GM23338 (cell line): ENCODE measurements at regions not wholly inside any gene's neighbourhood (a gene's known extent, or its start where the extent isn't known, plus 50 kb on each side); places are given as distances from the start of the nearest gene placed in this dataset.

Experiments used
- ATAC-seq: fragments of 200-7000 bp; cut with Tn5 transposase; 3 replicates; pipeline ENCODE4 v1.9.1; 2020
- DNase-seq: peaks from one replicate; pipeline ENCODE4 v3.0.0-alpha.2; 2015; ENCODE audit warnings: low spot score
- H2AFZ ChIP-seq: fragments of 200-600 bp; sonication (generic); 2 replicates; pipeline ENCODE4 v1.8.0; 2016; ENCODE audit warnings: antibody characterized with exemption, mild to moderate bottlenecking, moderate library complexity
- H3F3A ChIP-seq: fragments of 200-600 bp; sonication (generic); replicated peaks from 2 replicates; pipeline ENCODE4 v1.8.0; 2017; ENCODE audit warnings: antibody characterized with exemption, mixed run types, low read depth
- H3K27ac ChIP-seq: fragments of 200-600 bp; sonication (generic); 2 replicates; pipeline ENCODE4 v1.6.1; 2016; ENCODE audit warnings: low read depth
- H3K27me3 ChIP-seq: fragments of 200-600 bp; sonication (generic); 2 replicates; pipeline ENCODE4 v1.8.0; 2016; ENCODE audit warnings: mild to moderate bottlenecking, mixed run types, moderate library complexity; ENCODE audit not compliant: insufficient read depth
- H3K36me3 ChIP-seq: fragments of 200-600 bp; sonication (generic); 2 replicates; pipeline ENCODE4 v1.8.0; 2016; ENCODE audit warnings: mild to moderate bottlenecking; ENCODE audit not compliant: insufficient read depth
- H3K4me1 ChIP-seq: fragments of 200-600 bp; sonication (generic); 2 replicates; pipeline ENCODE4 v1.8.0; 2016; ENCODE audit warnings: mild to moderate bottlenecking, moderate library complexity; ENCODE audit not compliant: insufficient read depth
- H3K4me2 ChIP-seq: fragments of 200-600 bp; sonication (generic); 2 replicates; pipeline ENCODE4 v1.7.1; 2017; ENCODE audit warnings: mixed run types
- H3K4me3 ChIP-seq: fragments of 200-600 bp; sonication (generic); 2 replicates; pipeline ENCODE4 v1.6.1; 2016; ENCODE audit warnings: mixed run types
- H3K79me2 ChIP-seq: fragments of 200-600 bp; sonication (generic); replicated peaks from 2 replicates; pipeline ENCODE4 v1.8.0; 2017; ENCODE audit warnings: mild to moderate bottlenecking; ENCODE audit not compliant: insufficient read depth
- H3K9me2 ChIP-seq: fragments of 200-600 bp; sonication (generic); 2 replicates; pipeline ENCODE4 v1.8.0; 2017; ENCODE audit not compliant: insufficient read depth
- H4K20me1 ChIP-seq: fragments of 200-600 bp; sonication (generic); replicated peaks from 2 replicates; pipeline ENCODE4 v1.8.0; 2017; ENCODE audit warnings: mild to moderate bottlenecking; ENCODE audit not compliant: insufficient read depth
- H3K27ac Mint-ChIP-seq: 2 replicates; pipeline ENCODE4 v1.8.0; 2020; ENCODE audit warnings: inconsistent platforms, mild to moderate bottlenecking, moderate library complexity, mixed read lengths
- H3K27me3 Mint-ChIP-seq: 3 replicates; pipeline ENCODE4 v1.8.0; 2022; ENCODE audit warnings: low read depth, mild to moderate bottlenecking, moderate library complexity, mixed read lengths, inconsistent platforms; ENCODE audit not compliant: insufficient read depth, poor library complexity
- H3K36me3 Mint-ChIP-seq: 3 replicates; pipeline ENCODE4 v1.8.0; 2021; ENCODE audit warnings: low read depth, mild to moderate bottlenecking, inconsistent platforms, moderate library complexity, mixed read lengths
- H3K4me1 Mint-ChIP-seq: 3 replicates; pipeline ENCODE4 v1.8.0; 2020; ENCODE audit warnings: mild to moderate bottlenecking, inconsistent platforms, mixed read lengths
- H3K4me3 Mint-ChIP-seq: 3 replicates; pipeline ENCODE4 v1.8.0; 2021; ENCODE audit warnings: moderate library complexity, mild to moderate bottlenecking, inconsistent platforms, mixed read lengths
- H3K9me3 Mint-ChIP-seq: 3 replicates; pipeline ENCODE4 v1.8.0; 2020; ENCODE audit warnings: moderate library complexity, mild to moderate bottlenecking, inconsistent platforms, mixed read lengths
- CREB1 ChIP-seq: fragments of 250-450 bp; sonication (Bioruptor Pico); IDR thresholded peaks from 2 replicates; pipeline ENCODE4 v1.5.0; 2020; ENCODE audit warnings: low read depth, mild to moderate bottlenecking, moderate library complexity
- ETS1 ChIP-seq: IDR thresholded peaks from 2 replicates; pipeline ENCODE4 v1.6.1; 2016; ENCODE audit warnings: antibody characterized with exemption
- EZH2phosphoT487 ChIP-seq: fragments of 200-600 bp; sonication (generic); IDR thresholded peaks from one replicate; pipeline ENCODE4 v1.8.1; 2018; ENCODE audit warnings: antibody characterized with exemption; ENCODE audit not compliant: unreplicated experiment
- JUNB ChIP-seq: IDR thresholded peaks from one replicate; pipeline ENCODE4 v1.6.1; 2016; ENCODE audit warnings: antibody characterized with exemption; ENCODE audit not compliant: unreplicated experiment
- POLR2AphosphoS5 ChIP-seq: IDR thresholded peaks from 2 replicates; pipeline ENCODE4 v1.6.1; 2016; ENCODE audit warnings: antibody characterized with exemption, low read depth
- STAT1 ChIP-seq: IDR thresholded peaks from one replicate; pipeline ENCODE4 v1.6.1; 2016; ENCODE audit warnings: antibody characterized with exemption; ENCODE audit not compliant: unreplicated experiment
- TF ChIP-seq, protein P1 (sequence below): fragments of 250-450 bp; sonication (Bioruptor Pico); IDR thresholded peaks from 2 replicates; pipeline ENCODE4 v1.5.0; 2020; ENCODE audit warnings: mild to moderate bottlenecking, moderate library complexity

GRCh38 chrX:97938706-97939105 is 1055.0 kb downstream of the RPA4 start:
- no peaks in the 10 kb centered on the region for H4K20me1 ChIP-seq
- Mint-ChIP-seq H3K4me3 (no peak overlapping the region), H3K36me3 (no peaks in the 10 kb centered on the region), H3K9me3 (no peaks in the 10 kb centered on the region), H3K27me3 (peaks cover 2% of the 10 kb centered on the region), H3K27ac (no peak overlapping the region), H3K4me1 (peaks cover 18% of the 10 kb centered on the region)
- no peak overlapping the region for H3K27ac ChIP-seq
- no peak for TF ChIP-seq ETS1
- no peak for TF ChIP-seq CREB1 (CRISPR knock-in tag)
- no peak for TF ChIP-seq JUNB
- no peak for TF ChIP-seq STAT1
- no peak for TF ChIP-seq POLR2AphosphoS5
- no peak for TF ChIP-seq EZH2phosphoT487
- ATAC-seq (no peak), DNase-seq (no peak)
- no peaks in the 10 kb centered on the region for H3K36me3 ChIP-seq
- no peaks in the 10 kb centered on the region for H3K79me2 ChIP-seq
- H2AFZ ChIP-seq, result 0 out of 2 replicates have a peak overlapping the region, but pooled peaks have one; percentile 63
- H3K4me1 ChIP-seq, result peaks cover 19% of the 10 kb centered on the region; the same call in 1 of the 2 replicates
- no peaks in the 10 kb centered on the region for H3K27me3 ChIP-seq
- no peaks in the 10 kb centered on the region for H3F3A ChIP-seq
- H3K4me3 ChIP-seq, result no peak overlapping the region
- H3K4me2 ChIP-seq, result no peak overlapping the region; the same call in 1 of the 2 replicates
- no peaks in the 10 kb centered on the region for H3K9me2 ChIP-seq

GRCh38 chrX:97968376-97969163 is 1084.9 kb downstream of the RPA4 start:
- H2AFZ ChIP-seq, result no peak overlapping the region
- DNase-seq (peak; percentile 68), ATAC-seq (peak; percentile 85)
- no peaks in the 10 kb centered on the region for H3K36me3 ChIP-seq
- Mint-ChIP-seq H3K27ac (peak overlapping the region; percentile 68), H3K27me3 (peaks cover 3% of the 10 kb centered on the region), H3K4me1 (peaks cover 15% of the 10 kb centered on the region; the same call in 2 of the 3 replicates), H3K36me3 (peaks cover 10% of the 10 kb centered on the region; the same call in 2 of the 3 replicates), H3K4me3 (no peak overlapping the region), H3K9me3 (no peaks in the 10 kb centered on the region; the same call in 2 of the 3 replicates)
- H3K27me3 ChIP-seq, result no peaks in the 10 kb centered on the region
- no peaks in the 10 kb centered on the region for H3K79me2 ChIP-seq
- peak overlapping the region; percentile 84 for H3K27ac ChIP-seq
- no peaks in the 10 kb centered on the region for H3K9me2 ChIP-seq
- no peaks in the 10 kb centered on the region for H4K20me1 ChIP-seq
- H3K4me2 ChIP-seq, result 0 out of 2 replicates have a peak overlapping the region, but pooled peaks have one; percentile 42
- H3F3A ChIP-seq, result no peaks in the 10 kb centered on the region
- TF ChIP-seq JUNB, result no peak
- TF ChIP-seq, protein P1, sequence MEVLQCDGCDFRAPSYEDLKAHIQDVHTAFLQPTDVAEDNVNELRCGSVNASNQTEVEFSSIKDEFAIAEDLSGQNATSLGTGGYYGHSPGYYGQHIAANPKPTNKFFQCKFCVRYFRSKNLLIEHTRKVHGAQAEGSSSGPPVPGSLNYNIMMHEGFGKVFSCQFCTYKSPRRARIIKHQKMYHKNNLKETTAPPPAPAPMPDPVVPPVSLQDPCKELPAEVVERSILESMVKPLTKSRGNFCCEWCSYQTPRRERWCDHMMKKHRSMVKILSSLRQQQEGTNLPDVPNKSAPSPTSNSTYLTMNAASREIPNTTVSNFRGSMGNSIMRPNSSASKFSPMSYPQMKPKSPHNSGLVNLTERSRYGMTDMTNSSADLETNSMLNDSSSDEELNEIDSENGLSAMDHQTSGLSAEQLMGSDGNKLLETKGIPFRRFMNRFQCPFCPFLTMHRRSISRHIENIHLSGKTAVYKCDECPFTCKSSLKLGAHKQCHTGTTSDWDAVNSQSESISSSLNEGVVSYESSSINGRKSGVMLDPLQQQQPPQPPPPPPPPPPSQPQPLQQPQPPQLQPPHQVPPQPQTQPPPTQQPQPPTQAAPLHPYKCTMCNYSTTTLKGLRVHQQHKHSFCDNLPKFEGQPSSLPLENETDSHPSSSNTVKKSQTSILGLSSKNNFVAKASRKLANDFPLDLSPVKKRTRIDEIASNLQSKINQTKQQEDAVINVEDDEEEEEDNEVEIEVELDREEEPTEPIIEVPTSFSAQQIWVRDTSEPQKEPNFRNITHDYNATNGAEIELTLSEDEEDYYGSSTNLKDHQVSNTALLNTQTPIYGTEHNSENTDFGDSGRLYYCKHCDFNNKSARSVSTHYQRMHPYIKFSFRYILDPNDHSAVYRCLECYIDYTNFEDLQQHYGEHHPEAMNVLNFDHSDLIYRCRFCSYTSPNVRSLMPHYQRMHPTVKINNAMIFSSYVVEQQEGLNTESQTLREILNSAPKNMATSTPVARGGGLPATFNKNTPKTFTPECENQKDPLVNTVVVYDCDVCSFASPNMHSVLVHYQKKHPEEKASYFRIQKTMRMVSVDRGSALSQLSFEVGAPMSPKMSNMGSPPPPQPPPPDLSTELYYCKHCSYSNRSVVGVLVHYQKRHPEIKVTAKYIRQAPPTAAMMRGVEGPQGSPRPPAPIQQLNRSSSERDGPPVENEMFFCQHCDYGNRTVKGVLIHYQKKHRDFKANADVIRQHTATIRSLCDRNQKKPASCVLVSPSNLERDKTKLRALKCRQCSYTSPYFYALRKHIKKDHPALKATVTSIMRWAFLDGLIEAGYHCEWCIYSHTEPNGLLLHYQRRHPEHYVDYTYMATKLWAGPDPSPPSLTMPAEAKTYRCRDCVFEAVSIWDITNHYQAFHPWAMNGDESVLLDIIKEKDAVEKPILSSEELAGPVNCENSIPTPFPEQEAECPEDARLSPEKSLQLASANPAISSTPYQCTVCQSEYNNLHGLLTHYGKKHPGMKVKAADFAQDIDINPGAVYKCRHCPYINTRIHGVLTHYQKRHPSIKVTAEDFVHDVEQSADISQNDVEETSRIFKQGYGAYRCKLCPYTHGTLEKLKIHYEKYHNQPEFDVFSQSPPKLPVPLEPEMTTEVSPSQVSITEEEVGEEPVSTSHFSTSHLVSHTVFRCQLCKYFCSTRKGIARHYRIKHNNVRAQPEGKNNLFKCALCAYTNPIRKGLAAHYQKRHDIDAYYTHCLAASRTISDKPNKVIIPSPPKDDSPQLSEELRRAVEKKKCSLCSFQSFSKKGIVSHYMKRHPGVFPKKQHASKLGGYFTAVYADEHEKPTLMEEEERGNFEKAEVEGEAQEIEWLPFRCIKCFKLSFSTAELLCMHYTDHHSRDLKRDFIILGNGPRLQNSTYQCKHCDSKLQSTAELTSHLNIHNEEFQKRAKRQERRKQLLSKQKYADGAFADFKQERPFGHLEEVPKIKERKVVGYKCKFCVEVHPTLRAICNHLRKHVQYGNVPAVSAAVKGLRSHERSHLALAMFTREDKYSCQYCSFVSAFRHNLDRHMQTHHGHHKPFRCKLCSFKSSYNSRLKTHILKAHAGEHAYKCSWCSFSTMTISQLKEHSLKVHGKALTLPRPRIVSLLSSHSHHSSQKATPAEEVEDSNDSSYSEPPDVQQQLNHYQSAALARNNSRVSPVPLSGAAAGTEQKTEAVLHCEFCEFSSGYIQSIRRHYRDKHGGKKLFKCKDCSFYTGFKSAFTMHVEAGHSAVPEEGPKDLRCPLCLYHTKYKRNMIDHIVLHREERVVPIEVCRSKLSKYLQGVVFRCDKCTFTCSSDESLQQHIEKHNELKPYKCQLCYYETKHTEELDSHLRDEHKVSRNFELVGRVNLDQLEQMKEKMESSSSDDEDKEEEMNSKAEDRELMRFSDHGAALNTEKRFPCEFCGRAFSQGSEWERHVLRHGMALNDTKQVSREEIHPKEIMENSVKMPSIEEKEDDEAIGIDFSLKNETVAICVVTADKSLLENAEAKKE (CRISPR knock-in tag), result peak; percentile 10; the same call in 1 of the 2 replicates
- H3K4me3 ChIP-seq, result no peak overlapping the region
- peaks cover 9% of the 10 kb centered on the region; the same call in 1 of the 2 replicates for H3K4me1 ChIP-seq
